CD14-positive monocyte (primary cell): ENCODE measurements at regions not wholly inside any gene's neighbourhood (a gene's known extent, or its start where the extent isn't known, plus 50 kb on each side); places are given as distances from the start of the nearest gene placed in this dataset.

Source experiments
- DNase-seq, 3 donors: peaks; one replicate each; pipeline ENCODE4 v3.0.0-alpha.2; 2011 to 2022
- H2AFZ ChIP-seq: 2 replicates; pipeline ENCODE4 v1.6.0; 2012; ENCODE audit warnings: mild to moderate bottlenecking, low read depth, low read length, inconsistent platforms; ENCODE audit not compliant: insufficient read depth, poor library complexity, severe bottlenecking
- H3K27ac ChIP-seq, 2 donors: 1 replicate in 1 of 2; 2 replicates in 1 of 2; pipeline ENCODE4 v1.5.1; 2012 to 2013; ENCODE audit warnings: low read length in 2 of 2, control low read depth in 1 of 2, inconsistent platforms in 1 of 2, low read depth in 1 of 2, mild to moderate bottlenecking in 1 of 2
- H3K27me3 ChIP-seq, 2 donors: one replicate each; pipeline versions ENCODE4 v1.6.0 to v1.6.1; 2011 to 2013; ENCODE audit warnings: low read length in 2 of 2; ENCODE audit not compliant: control insufficient read depth in 2 of 2, insufficient read depth in 2 of 2
- H3K36me3 ChIP-seq, 2 donors: replicated peaks in 1 of 2; 1 replicate in 1 of 2; 2 replicates in 1 of 2; pipeline versions ENCODE4 v1.5.1 to v1.6.1; 2012 to 2013; ENCODE audit warnings: low read length in 2 of 2, control low read depth in 1 of 2, inconsistent platforms in 1 of 2, mild to moderate bottlenecking in 1 of 2; ENCODE audit not compliant: insufficient read depth in 2 of 2, control insufficient read depth in 1 of 2
- H3K4me1 ChIP-seq, 2 donors: 1 replicate in 1 of 2; 2 replicates in 1 of 2; pipeline versions ENCODE4 v1.5.1 to v1.6.1; 2012 to 2013; ENCODE audit warnings: low read length in 2 of 2, control low read depth in 1 of 2, inconsistent platforms in 1 of 2, mild to moderate bottlenecking in 1 of 2, moderate library complexity in 1 of 2; ENCODE audit not compliant: insufficient read depth in 2 of 2, control insufficient read depth in 1 of 2
- H3K4me2 ChIP-seq: replicated peaks from 2 replicates; pipeline ENCODE3; 2012; ENCODE audit warnings: low read length, moderate library complexity, mild to moderate bottlenecking; ENCODE audit not compliant: poor library complexity, severe bottlenecking; ENCODE audit errors: extremely low read depth
- H3K4me3 ChIP-seq, 3 experiments: fragments of 200-600 bp in 1 of 3; sonication (generic) in 1 of 3; replicated peaks in 1 of 3; 1 replicate in 2 of 3; 2 replicates in 1 of 3; pipeline ENCODE4 v1.5.1; 2011 to 2013; ENCODE audit warnings: low read length in 3 of 3, mild to moderate bottlenecking in 3 of 3, control low read depth in 2 of 3, low read depth in 2 of 3, inconsistent platforms in 1 of 3, moderate library complexity in 1 of 3
- H3K79me2 ChIP-seq: 2 replicates; pipeline ENCODE4 v1.6.0; 2012; ENCODE audit warnings: mild to moderate bottlenecking, control low read depth, inconsistent platforms, low read length, moderate library complexity; ENCODE audit not compliant: insufficient read depth
- H3K9ac ChIP-seq: 2 replicates; pipeline ENCODE4 v1.6.0; 2017; ENCODE audit warnings: low read length, mild to moderate bottlenecking; ENCODE audit not compliant: insufficient read depth, poor library complexity, severe bottlenecking
- H3K9me3 ChIP-seq, 2 donors: replicated peaks in 1 of 2; 1 replicate in 1 of 2; 2 replicates in 1 of 2; pipeline versions ENCODE4 v1.5.1 to v1.6.1; 2012 to 2013; ENCODE audit warnings: low read length in 2 of 2, control low read depth in 1 of 2; ENCODE audit not compliant: control insufficient read depth in 1 of 2, insufficient read depth in 1 of 2
- H4K20me1 ChIP-seq: 2 replicates; pipeline ENCODE4 v1.6.0; 2012; ENCODE audit warnings: mild to moderate bottlenecking, low read length, control low read depth, moderate library complexity; ENCODE audit not compliant: insufficient read depth
- H3K27ac Mint-ChIP-seq, 7 donors: one replicate each; pipeline ENCODE4 v1.8.0; 2020; ENCODE audit warnings: mild to moderate bottlenecking in 7 of 7, mixed read lengths in 7 of 7, moderate library complexity in 6 of 7, inconsistent platforms in 2 of 7
- H3K27me3 Mint-ChIP-seq, 3 donors: one replicate each; pipeline ENCODE4 v1.8.0; 2021 to 2022; ENCODE audit warnings: low read depth in 3 of 3, mild to moderate bottlenecking in 3 of 3, mixed read lengths in 3 of 3, moderate library complexity in 3 of 3, inconsistent platforms in 1 of 3
- H3K36me3 Mint-ChIP-seq, 2 donors: one replicate each; pipeline ENCODE4 v1.8.0; 2020; ENCODE audit warnings: mixed read lengths in 2 of 2, inconsistent platforms in 1 of 2, mild to moderate bottlenecking in 1 of 2
- H3K4me1 Mint-ChIP-seq: one replicate; pipeline ENCODE4 v1.8.0; 2020; ENCODE audit warnings: mild to moderate bottlenecking, mixed read lengths
- H3K4me3 Mint-ChIP-seq, 2 donors: one replicate each; pipeline ENCODE4 v1.8.0; 2020; ENCODE audit warnings: mild to moderate bottlenecking in 2 of 2, mixed read lengths in 2 of 2, moderate library complexity in 1 of 2
- H3K9me3 Mint-ChIP-seq, 7 donors: one replicate each; pipeline ENCODE4 v1.8.0; 2020 to 2022; ENCODE audit warnings: mixed read lengths in 7 of 7, mild to moderate bottlenecking in 6 of 7, moderate library complexity in 6 of 7, inconsistent platforms in 2 of 7
- CTCF ChIP-seq: fragments of 200-600 bp; IDR thresholded peaks from one replicate; pipeline ENCODE4 v1.8.0; 2022; ENCODE audit warnings: antibody characterized with exemption, mild to moderate bottlenecking
- WGBS: methylation state at CpG from one replicate; pipeline ENCODE4 v1.1.5; 2013; ENCODE audit warnings: missing lambda C conversion rate; ENCODE audit not compliant: insufficient coverage; 5-methylcytosine and 5-hydroxymethylcytosine counted together
- intact Hi-C, 2 donors: fragments of 100-400 bp; cut with micrococcal nuclease; formaldehyde crosslinking; loops; one replicate each; pipeline versions ENCODE4 v1.15.0 to v1.15.1; 2023

GRCh38 chr18:10093445-10093844, 179.6 kb downstream of the VAPA start:
- no peak overlapping the region for H3K4me2 ChIP-seq
- H3K79me2 ChIP-seq, result no peaks in the 10 kb centered on the region
- Mint-ChIP-seq H3K4me1 (peaks cover 20% of the 10 kb centered on the region), H3K4me3 (no peak overlapping the region), H3K27me3 (peaks cover 0 to 10% (median 2%) of the 10 kb centered on the region in 3 donors), H3K27ac (no peak overlapping the region), H3K9me3 (peaks cover 0 to 1% (median 0%) of the 10 kb centered on the region in 7 donors), H3K36me3 (no peaks in the 10 kb centered on the region)
- H3K27me3 ChIP-seq, result no peaks in the 10 kb centered on the region
- no peak overlapping the region for H3K4me3 ChIP-seq
- intact Hi-C loops, result no loop called here
- H3K9ac ChIP-seq, result no peak overlapping the region
- no peaks in the 10 kb centered on the region for H4K20me1 ChIP-seq
- H3K27ac ChIP-seq, result no peak overlapping the region
- TF ChIP-seq CTCF, result no peak
- H3K4me1 ChIP-seq, result peaks cover 8 to 15% of the 10 kb centered on the region in 2 donors
- peak in 1 of 3 donors; percentile 32 for DNase-seq
- 100% methylated on average over 6 of the region's 10 CpGs for WGBS
- no peak overlapping the region for H2AFZ ChIP-seq
- H3K9me3 ChIP-seq, result no peaks in the 10 kb centered on the region
- H3K36me3 ChIP-seq, result no peaks in the 10 kb centered on the region

GRCh38 chr18:10094154-10094553, 180.3 kb downstream of the VAPA start:
- WGBS, result no CpG with 5 or more reads among the region's 1 CpG
- Histone ChIP-seq H3K4me1 (peaks cover 8 to 15% of the 10 kb centered on the region in 2 donors), H4K20me1 (no peaks in the 10 kb centered on the region), H3K9me3 (no peaks in the 10 kb centered on the region), H3K4me3 (no peak overlapping the region), H3K27me3 (no peaks in the 10 kb centered on the region), H2AFZ (no peak overlapping the region), H3K36me3 (no peaks in the 10 kb centered on the region), H3K27ac (peak overlapping the region in 1 of 2 donors; percentile 34), H3K9ac (no peak overlapping the region), H3K79me2 (no peaks in the 10 kb centered on the region), H3K4me2 (no peak overlapping the region)
- DNase-seq, result peak in 1 of 3 donors; percentile 61
- no peaks in the 10 kb centered on the region for H3K36me3 Mint-ChIP-seq
- H3K27me3 Mint-ChIP-seq, result peaks cover 0 to 10% (median 2%) of the 10 kb centered on the region in 3 donors
- H3K4me1 Mint-ChIP-seq, result peaks cover 20% of the 10 kb centered on the region
- intact Hi-C loops, result no loop called here
- H3K4me3 Mint-ChIP-seq, result no peak overlapping the region
- H3K9me3 Mint-ChIP-seq, result peaks cover 0 to 1% (median 0%) of the 10 kb centered on the region in 7 donors
- peak overlapping the region in 1 of 7 donors; percentile 74 for H3K27ac Mint-ChIP-seq
- TF ChIP-seq CTCF, result no peak
